Upper lobe of left lung (tissue), 4 donors: ENCODE measurements at regions not wholly inside any gene's neighbourhood (a gene's known extent, or its start where the extent isn't known, plus 50 kb on each side); places are given as distances from the start of the nearest gene placed in this dataset.

Source experiments
- POLR2A ChIP-seq, 4 donors: fragments of 450-650 bp; IDR thresholded peaks; one replicate each; pipeline ENCODE4 v1.5.1; 2016 to 2017; ENCODE audit warnings: antibody characterized with exemption in 4 of 4, mild to moderate bottlenecking in 2 of 4
- POLR2AphosphoS5 ChIP-seq, 2 donors: sonication (generic); formaldehyde crosslinking; IDR thresholded peaks; one replicate each; pipeline ENCODE4 v1.5.1; 2017; ENCODE audit warnings: antibody characterized with exemption in 2 of 2
- TF ChIP-seq, protein P1 (sequence below), 6 experiments: fragments of 450-650 bp in 4 of 6; fragments of 200-600 bp in 2 of 6; sonication (generic) in 2 of 6; IDR thresholded peaks; one replicate each; pipeline ENCODE4 v1.5.1; 2016 to 2019; ENCODE audit warnings: antibody characterized with exemption in 6 of 6

DNA sequence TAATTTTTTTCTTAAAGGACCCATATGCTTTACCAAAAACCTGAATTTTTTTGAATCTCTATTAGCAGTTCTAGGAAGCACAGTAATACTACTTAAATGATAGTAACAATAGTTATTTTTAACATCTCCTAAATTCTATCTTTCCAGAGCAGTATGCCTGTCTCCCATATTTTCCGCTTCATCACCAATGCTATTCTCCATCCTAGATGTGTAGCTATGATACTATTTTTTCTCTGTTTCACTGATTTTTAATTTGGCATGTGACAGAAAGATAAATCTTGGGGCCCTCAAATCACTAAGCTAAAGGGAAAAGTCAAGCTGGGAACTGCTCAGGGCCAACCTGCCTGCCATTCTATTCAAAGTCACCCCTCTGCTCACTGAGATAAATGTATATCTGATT, 102.3 kb upstream of the HMCN1 start:
- no peak for TF ChIP-seq POLR2AphosphoS5 (IDR thresholded peaks at IDR 0.05)
- TF ChIP-seq, protein P1, sequence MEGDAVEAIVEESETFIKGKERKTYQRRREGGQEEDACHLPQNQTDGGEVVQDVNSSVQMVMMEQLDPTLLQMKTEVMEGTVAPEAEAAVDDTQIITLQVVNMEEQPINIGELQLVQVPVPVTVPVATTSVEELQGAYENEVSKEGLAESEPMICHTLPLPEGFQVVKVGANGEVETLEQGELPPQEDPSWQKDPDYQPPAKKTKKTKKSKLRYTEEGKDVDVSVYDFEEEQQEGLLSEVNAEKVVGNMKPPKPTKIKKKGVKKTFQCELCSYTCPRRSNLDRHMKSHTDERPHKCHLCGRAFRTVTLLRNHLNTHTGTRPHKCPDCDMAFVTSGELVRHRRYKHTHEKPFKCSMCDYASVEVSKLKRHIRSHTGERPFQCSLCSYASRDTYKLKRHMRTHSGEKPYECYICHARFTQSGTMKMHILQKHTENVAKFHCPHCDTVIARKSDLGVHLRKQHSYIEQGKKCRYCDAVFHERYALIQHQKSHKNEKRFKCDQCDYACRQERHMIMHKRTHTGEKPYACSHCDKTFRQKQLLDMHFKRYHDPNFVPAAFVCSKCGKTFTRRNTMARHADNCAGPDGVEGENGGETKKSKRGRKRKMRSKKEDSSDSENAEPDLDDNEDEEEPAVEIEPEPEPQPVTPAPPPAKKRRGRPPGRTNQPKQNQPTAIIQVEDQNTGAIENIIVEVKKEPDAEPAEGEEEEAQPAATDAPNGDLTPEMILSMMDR (IDR thresholded peaks at IDR 0.05), result no peak
- no peak for TF ChIP-seq POLR2A (IDR thresholded peaks at IDR 0.05)
